Esophagus squamous epithelium (tissue), 5 donors: ENCODE measurements at regions not wholly inside any gene's neighbourhood (a gene's known extent, or its start where the extent isn't known, plus 50 kb on each side); places are given as distances from the start of the nearest gene placed in this dataset.

ENCODE experiments used
- DNase-seq: peaks from one replicate; lab custom pipeline; 2025; lab: John Stamatoyannopoulos, UW
- H3K27ac ChIP-seq, 4 donors: fragments of 200-600 bp; sonication (generic); one replicate each; pipeline ENCODE4 v1.5.1; 2016 to 2019; ENCODE audit warnings: mild to moderate bottlenecking in 1 of 4
- H3K27me3 ChIP-seq, 4 donors: fragments of 200-600 bp; sonication (generic); 1 replicate in 3 of 4; 2 replicates in 1 of 4; pipeline versions ENCODE4 v1.5.1 to v1.6.0; 2017 to 2021; ENCODE audit warnings: antibody characterized with exemption in 1 of 4
- H3K36me3 ChIP-seq, 3 donors: fragments of 200-600 bp; sonication (generic); one replicate each; pipeline ENCODE4 v1.5.1; 2016 to 2019
- H3K4me1 ChIP-seq, 3 donors: fragments of 200-600 bp; sonication (generic); one replicate each; pipeline ENCODE4 v1.5.1; 2017 to 2019
- H3K4me3 ChIP-seq, 4 donors: fragments of 200-600 bp; sonication (generic); 1 replicate in 3 of 4; 2 replicates in 1 of 4; pipeline ENCODE4 v1.5.1; 2016 to 2019; ENCODE audit warnings: mild to moderate bottlenecking in 2 of 4, moderate library complexity in 1 of 4
- H3K9me3 ChIP-seq, 3 donors: fragments of 200-600 bp; sonication (generic); one replicate each; pipeline ENCODE4 v1.5.1; 2016 to 2019
- POLR2A ChIP-seq, 4 donors: fragments of 450-650 bp; IDR thresholded peaks; one replicate each; pipeline ENCODE4 v1.6.1; 2017; ENCODE audit warnings: antibody characterized with exemption in 4 of 4, mild to moderate bottlenecking in 4 of 4, moderate library complexity in 3 of 4
- WGBS, 2 donors: methylation state at CpG; one replicate each; pipeline ENCODE4 v1.1.5; 2018; 5-methylcytosine and 5-hydroxymethylcytosine counted together
- intact Hi-C: fragments of 100-400 bp; cut with DNase I; formaldehyde crosslinking; loops from one replicate; pipeline ENCODE4 v1.15.0; 2022
- TF ChIP-seq, protein P1 (sequence below), 6 experiments: fragments of 450-650 bp in 4 of 6; fragments of 200-600 bp in 2 of 6; sonication (generic) in 2 of 6; IDR thresholded peaks; one replicate each; pipeline ENCODE4 v1.5.1; 2016 to 2019; ENCODE audit warnings: antibody characterized with exemption in 6 of 6, mild to moderate bottlenecking in 4 of 6, moderate library complexity in 4 of 6
- donor health status: DM: yes; HTN: yes; CAD: no.

GRCh38 chr6:117034971-117035370 is 157.9 kb downstream of the RFX6 start:
- intact Hi-C loops = no loop called here
- Histone ChIP-seq H3K4me3 (no peak overlapping the region), H3K4me1 (no peaks in the 10 kb centered on the region), H3K9me3 (no peaks in the 10 kb centered on the region), H3K36me3 (no peaks in the 10 kb centered on the region), H3K27ac (no peak overlapping the region), H3K27me3 (no peaks in the 10 kb centered on the region)
- DNase-seq = no peak
- TF ChIP-seq, protein P1, sequence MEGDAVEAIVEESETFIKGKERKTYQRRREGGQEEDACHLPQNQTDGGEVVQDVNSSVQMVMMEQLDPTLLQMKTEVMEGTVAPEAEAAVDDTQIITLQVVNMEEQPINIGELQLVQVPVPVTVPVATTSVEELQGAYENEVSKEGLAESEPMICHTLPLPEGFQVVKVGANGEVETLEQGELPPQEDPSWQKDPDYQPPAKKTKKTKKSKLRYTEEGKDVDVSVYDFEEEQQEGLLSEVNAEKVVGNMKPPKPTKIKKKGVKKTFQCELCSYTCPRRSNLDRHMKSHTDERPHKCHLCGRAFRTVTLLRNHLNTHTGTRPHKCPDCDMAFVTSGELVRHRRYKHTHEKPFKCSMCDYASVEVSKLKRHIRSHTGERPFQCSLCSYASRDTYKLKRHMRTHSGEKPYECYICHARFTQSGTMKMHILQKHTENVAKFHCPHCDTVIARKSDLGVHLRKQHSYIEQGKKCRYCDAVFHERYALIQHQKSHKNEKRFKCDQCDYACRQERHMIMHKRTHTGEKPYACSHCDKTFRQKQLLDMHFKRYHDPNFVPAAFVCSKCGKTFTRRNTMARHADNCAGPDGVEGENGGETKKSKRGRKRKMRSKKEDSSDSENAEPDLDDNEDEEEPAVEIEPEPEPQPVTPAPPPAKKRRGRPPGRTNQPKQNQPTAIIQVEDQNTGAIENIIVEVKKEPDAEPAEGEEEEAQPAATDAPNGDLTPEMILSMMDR (IDR thresholded peaks at IDR 0.05) = no peak
- TF ChIP-seq POLR2A (IDR thresholded peaks at IDR 0.05) = no peak
- 80 to 88% methylated on average over 4 of the region's 4 CpGs for WGBS, 2 donors

GRCh38 chr6:117050301-117050700 is 173.3 kb downstream of the RFX6 start:
- no peaks in the 10 kb centered on the region for H3K27me3 ChIP-seq
- H3K36me3 ChIP-seq = no peaks in the 10 kb centered on the region
- H3K4me1 ChIP-seq = no peaks in the 10 kb centered on the region
- intact Hi-C loops = no loop called here
- no peaks in the 10 kb centered on the region for H3K9me3 ChIP-seq
- H3K27ac ChIP-seq = no peak overlapping the region
- no peak for TF ChIP-seq POLR2A (IDR thresholded peaks at IDR 0.05)
- TF ChIP-seq, protein P1 (IDR thresholded peaks at IDR 0.05) = no peak
- H3K4me3 ChIP-seq = no peak overlapping the region
- DNase-seq = no peak
- WGBS, 2 donors = 79% methylated on average over 2 to 3 of the region's 3 CpGs

- intact Hi-C loops = no loop called here
- WGBS, 2 donors = 37 to 58% methylated on average over 2 of the region's 2 CpGs
- TF ChIP-seq, protein P1 (IDR thresholded peaks at IDR 0.05) = no peak
- TF ChIP-seq POLR2A (IDR thresholded peaks at IDR 0.05) = no peak
- Histone ChIP-seq H3K27ac (no peak overlapping the region), H3K9me3 (no peaks in the 10 kb centered on the region), H3K36me3 (no peaks in the 10 kb centered on the region), H3K4me1 (no peaks in the 10 kb centered on the region), H3K27me3 (no peaks in the 10 kb centered on the region), H3K4me3 (no peak overlapping the region)
- DNase-seq = no peak
These were observed 193.2 kb upstream of the VGLL2 start for GRCh38 chr6:117072134-117072533.

DNA sequence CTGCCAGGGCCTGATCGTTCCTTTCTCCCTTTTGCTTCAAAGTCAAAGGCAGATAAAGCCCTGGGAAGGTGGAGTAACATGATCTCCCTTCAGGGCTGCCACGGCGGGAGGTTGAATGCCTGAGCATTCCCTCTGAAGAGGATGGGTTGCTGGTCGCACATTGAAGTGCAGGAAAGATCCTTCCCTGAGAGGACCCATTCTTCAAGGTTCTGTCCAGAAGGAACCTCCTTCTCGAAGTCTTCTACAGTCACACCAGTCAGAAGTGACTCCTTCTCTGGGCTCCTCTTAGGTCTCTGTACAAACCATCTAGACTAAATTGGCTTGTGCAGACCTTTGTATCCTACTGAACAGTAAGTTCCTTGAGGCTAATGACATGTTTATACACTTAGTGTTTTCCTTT is 192.6 kb upstream of the VGLL2 start:
- H3K27ac ChIP-seq = no peak overlapping the region
- H3K27me3 ChIP-seq = no peaks in the 10 kb centered on the region
- no peaks in the 10 kb centered on the region for H3K9me3 ChIP-seq
- H3K36me3 ChIP-seq = no peaks in the 10 kb centered on the region
- DNase-seq = no peak
- intact Hi-C loops = no loop called here
- TF ChIP-seq, protein P1 (IDR thresholded peaks at IDR 0.05) = no peak
- no peak for TF ChIP-seq POLR2A (IDR thresholded peaks at IDR 0.05)
- no peaks in the 10 kb centered on the region for H3K4me1 ChIP-seq
- 47 to 73% methylated on average over 5 of the region's 5 CpGs for WGBS, 2 donors
- H3K4me3 ChIP-seq = no peak overlapping the region

GRCh38 chr6:117074672-117075071 is 190.7 kb upstream of the VGLL2 start:
- Histone ChIP-seq H3K4me1 (no peaks in the 10 kb centered on the region), H3K27me3 (no peaks in the 10 kb centered on the region), H3K9me3 (no peaks in the 10 kb centered on the region), H3K36me3 (no peaks in the 10 kb centered on the region), H3K27ac (no peak overlapping the region), H3K4me3 (no peak overlapping the region)
- DNase-seq = no peak
- intact Hi-C loops = no loop called here
- TF ChIP-seq, protein P1 (IDR thresholded peaks at IDR 0.05) = no peak
- TF ChIP-seq POLR2A (IDR thresholded peaks at IDR 0.05) = no peak
- WGBS, 2 donors = 39 to 55% methylated on average over 5 of the region's 5 CpGs
